ENCODE measurements at regions not wholly inside any gene's neighbourhood (a gene's known extent, or its start where the extent isn't known, plus 50 kb on each side); places are given as distances from the start of the nearest gene placed in this dataset.

- no peak for DNase-seq
These were observed 125.6 kb upstream of the TMEM106B start for GRCh38 chr7:12085516-12085915.

DNA sequence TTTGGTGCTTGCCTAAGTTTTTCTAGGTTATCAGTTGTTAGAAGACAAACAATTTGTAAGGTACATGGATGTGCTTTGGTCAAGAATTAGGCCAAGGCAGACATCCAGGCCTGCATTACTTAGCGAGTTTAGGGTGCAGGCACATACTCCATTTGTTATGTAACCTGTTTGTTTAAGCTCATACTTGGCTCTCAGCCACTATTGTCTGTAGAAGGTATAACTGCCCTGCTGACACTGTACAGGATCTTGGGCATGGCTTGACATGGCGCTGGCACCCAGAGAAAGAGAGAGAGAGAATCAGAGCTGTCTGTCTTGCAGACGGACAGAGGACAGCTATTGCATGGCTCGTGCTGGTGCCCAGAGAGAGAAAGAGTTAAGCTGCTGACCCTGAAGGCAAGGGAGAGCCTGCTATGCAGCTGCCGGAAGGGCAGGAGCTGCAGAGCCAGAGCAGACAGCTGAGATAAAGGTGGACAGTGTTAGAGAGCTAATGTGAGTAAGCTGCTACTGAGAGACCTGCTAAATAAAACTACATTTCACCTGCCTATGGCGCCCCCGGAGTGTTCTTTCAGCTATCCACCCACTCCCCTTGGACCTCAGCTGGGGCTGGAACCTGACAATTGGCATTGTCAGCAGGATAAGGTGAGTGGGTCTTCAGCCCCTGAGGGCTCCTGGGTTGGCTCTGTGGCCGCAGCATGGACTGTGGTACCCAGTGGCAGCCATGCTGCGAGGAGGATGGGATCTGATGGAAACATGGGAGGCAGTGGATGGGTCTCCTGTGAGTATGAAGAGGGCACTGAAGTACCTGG lies 120.9 kb upstream of the TMEM106B start:
- no peak for DNase-seq

DNA sequence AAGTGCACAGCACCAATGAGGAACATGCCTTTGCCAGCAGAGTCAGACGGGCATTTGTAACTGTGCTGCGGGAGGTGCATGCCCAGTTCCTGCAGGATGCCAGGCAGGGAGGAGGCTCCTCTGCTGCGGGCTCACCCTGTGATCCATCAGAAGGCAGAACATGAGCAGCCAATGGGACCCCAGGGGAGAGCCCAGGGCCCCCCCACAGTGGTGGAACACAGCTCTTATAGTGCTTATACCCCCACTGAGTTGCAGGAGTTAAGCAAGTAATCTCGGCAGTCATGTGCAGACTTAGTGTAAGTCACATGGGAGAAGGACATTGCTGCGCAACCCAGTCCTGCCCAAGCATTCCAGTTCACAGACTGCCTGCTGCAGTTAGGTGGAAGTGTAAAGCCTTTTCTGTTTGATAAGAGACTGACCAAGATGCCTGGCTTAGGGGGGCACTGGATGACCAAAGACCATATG lies 120.3 kb upstream of the TMEM106B start:
- no peak for DNase-seq

GRCh38 chr7:12091231-12091630 lies 119.9 kb upstream of the TMEM106B start:
- no peak for DNase-seq

DNA sequence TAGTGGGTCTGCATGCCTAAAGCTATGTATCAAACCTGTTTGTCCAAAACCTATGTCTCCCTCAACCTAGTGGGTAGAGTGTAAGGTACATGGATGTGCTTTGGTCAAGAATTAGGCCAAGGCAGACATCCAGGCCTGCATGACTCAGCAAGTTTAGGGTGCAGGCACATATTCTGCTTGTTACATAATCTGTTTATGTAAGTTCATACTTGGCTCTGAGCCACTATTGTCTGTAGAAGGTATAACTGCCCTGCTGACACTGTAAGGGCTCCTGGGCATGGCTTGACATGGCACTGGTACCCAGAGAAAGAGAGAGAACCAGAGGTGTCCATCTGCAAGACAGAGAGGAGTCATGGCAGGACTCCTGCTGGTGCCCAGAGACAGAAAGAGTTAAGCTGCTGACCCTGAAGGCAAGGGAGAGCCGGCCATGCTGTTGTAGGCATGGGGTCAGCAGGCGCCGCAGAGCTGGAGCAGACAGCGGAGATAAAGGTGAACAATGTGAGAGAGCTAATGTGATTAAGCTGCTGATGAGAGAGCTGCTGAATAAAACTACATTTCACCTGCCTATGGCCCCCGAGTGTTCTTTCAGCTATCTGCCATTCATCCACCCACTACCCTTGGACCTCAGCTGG lies 118.5 kb upstream of the TMEM106B start:
- no peak for DNase-seq

GRCh38 chr7:12093365-12093764 lies 117.7 kb upstream of the TMEM106B start:
- DNase-seq = no peak

- DNase-seq = no peak
These were observed 116.7 kb upstream of the TMEM106B start for GRCh38 chr7:12094365-12094921.

- no peak for DNase-seq
These were observed 109.0 kb upstream of the TMEM106B start for GRCh38 chr7:12102126-12102525.

DNA sequence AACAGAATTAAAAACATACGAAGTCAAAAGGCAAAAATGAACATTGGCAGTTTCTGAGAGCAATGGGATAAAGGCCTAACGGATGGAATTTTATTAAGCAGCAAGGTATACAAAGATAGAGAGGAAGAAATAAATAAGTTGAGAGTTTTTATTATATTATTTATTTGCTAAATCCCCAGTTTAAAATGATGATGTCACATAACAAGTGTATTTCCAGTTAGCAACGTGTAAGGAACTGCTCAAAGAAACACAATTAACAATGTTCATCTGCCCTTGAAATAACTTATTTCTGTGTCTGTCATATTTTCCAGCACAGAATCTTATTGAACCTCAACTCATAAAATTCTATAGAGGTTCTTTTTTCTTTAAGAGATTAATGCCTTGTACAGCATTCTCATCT lies 108.6 kb upstream of the TMEM106B start:
- DNase-seq = no peak

- DNase-seq = no peak
These were observed 107.1 kb upstream of the TMEM106B start for GRCh38 chr7:12103948-12104347.

- no peak for DNase-seq
These were observed 103.7 kb upstream of the TMEM106B start for GRCh38 chr7:12107381-12107780.

- peak; percentile 26 for DNase-seq
These were observed 103.2 kb upstream of the TMEM106B start for GRCh38 chr7:12107841-12108254.

DNA sequence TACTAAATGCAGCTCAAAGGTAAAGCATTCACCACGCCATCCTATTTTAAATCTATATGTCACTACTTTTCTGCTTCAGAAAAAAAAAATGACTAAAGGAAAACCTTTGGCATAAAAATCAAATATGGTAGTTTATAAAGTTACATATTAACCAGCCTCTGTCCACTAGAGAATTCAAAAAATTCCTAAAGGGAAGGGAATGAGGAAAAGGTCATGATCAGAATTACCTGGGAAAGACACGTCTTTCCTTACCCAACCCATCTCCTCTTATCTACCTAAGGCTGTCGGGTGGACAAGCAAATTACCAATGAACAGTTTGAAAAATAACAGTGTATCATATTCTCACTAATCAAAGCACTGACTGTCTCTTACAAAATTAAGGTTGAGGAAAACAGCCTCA lies 100.7 kb upstream of the TMEM106B start:
- no peak for DNase-seq

- DNase-seq = peak; percentile 5
These were observed 99.4 kb upstream of the TMEM106B start for GRCh38 chr7:12111422-12112405.

DNA sequence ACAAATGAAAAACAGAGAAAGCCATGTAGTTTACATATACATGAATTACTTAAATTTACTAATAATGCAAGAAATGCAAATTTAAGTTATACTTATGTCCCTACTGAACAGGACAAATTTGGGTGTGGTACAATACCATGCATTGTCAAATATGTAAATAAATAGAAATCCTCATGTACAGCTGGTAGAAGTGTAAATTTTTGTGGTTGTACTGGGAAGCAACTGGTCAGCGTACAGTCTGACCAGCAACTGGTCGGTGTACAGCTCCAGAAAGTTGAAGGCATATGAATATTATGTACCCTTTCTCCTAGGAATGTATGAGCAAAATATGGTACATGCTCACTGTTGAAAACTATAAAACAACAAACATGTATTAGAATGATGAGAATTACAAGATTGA lies 93.9 kb upstream of the TMEM106B start:
- DNase-seq = no peak

- DNase-seq = no peak
These were observed 91.3 kb upstream of the TMEM106B start for GRCh38 chr7:12119620-12120303.

- DNase-seq = no peak
These were observed 90.5 kb upstream of the TMEM106B start for GRCh38 chr7:12120632-12121031.

GRCh38 chr7:12123172-12123571 lies 87.9 kb upstream of the TMEM106B start:
- no peak for DNase-seq

DNA sequence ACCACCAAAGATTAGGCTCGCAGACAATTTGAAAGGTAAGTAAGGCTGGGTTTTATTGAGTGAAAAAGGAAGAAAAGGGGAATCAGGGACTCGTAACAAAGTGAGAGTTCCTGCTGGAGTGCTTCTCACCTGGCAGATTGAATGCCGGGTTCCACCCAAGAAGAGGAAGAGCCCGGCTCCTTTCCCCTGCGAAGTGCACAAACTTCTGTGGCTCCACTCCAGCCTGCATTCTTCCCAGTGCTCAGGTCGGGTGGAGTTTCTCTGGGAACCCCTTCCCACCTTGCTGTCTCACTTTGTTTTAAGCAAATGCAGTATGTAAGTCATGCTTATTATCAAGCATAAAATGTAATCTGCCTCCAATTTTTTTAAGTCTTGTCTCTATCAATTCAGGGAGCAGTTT lies 87.1 kb upstream of the TMEM106B start:
- no peak for DNase-seq

- DNase-seq = peak; percentile 21
These were observed 83.6 kb upstream of the TMEM106B start for GRCh38 chr7:12127455-12127854.

- DNase-seq = peak; percentile 35
These were observed 80.5 kb upstream of the TMEM106B start for GRCh38 chr7:12130609-12131008.

- no peak for DNase-seq
These were observed 80.0 kb upstream of the TMEM106B start for GRCh38 chr7:12131122-12131521.

Data from HCEC 1CT (cell line).